22Rv1 (cell line): ENCODE measurements at regions not wholly inside any gene's neighbourhood (a gene's known extent, or its start where the extent isn't known, plus 50 kb on each side); places are given as distances from the start of the nearest gene placed in this dataset.

Experiments used
- ZFX ChIP-seq: fragments of 450-650 bp; IDR thresholded peaks from 2 replicates; pipeline ENCODE4 v1.6.1; 2017; ENCODE audit warnings: antibody characterized with exemption, borderline replicate concordance
- TF ChIP-seq, protein P1 (sequence below): fragments of 450-650 bp; IDR thresholded peaks from 2 replicates; pipeline ENCODE4 v1.5.1; 2017; ENCODE audit warnings: mild to moderate bottlenecking

GRCh38 chr6:98648211-98648914 is 186.0 kb upstream of the POU3F2 start:
- TF ChIP-seq, protein P1, sequence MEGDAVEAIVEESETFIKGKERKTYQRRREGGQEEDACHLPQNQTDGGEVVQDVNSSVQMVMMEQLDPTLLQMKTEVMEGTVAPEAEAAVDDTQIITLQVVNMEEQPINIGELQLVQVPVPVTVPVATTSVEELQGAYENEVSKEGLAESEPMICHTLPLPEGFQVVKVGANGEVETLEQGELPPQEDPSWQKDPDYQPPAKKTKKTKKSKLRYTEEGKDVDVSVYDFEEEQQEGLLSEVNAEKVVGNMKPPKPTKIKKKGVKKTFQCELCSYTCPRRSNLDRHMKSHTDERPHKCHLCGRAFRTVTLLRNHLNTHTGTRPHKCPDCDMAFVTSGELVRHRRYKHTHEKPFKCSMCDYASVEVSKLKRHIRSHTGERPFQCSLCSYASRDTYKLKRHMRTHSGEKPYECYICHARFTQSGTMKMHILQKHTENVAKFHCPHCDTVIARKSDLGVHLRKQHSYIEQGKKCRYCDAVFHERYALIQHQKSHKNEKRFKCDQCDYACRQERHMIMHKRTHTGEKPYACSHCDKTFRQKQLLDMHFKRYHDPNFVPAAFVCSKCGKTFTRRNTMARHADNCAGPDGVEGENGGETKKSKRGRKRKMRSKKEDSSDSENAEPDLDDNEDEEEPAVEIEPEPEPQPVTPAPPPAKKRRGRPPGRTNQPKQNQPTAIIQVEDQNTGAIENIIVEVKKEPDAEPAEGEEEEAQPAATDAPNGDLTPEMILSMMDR = no peak
- no peak for TF ChIP-seq ZFX
